ENCODE measurements at regions not wholly inside any gene's neighbourhood (a gene's known extent, or its start where the extent isn't known, plus 50 kb on each side); places are given as distances from the start of the nearest gene placed in this dataset.

GRCh38 chr12:125244338-125244737 lies 179.1 kb downstream of the AACS start:
- no peak overlapping the region for H3K27ac ChIP-seq
- TF ChIP-seq CTCF (conservative IDR thresholded peaks at IDR 0.05): no peak
- no peak for TF ChIP-seq ZFX (IDR thresholded peaks at IDR 0.05)

GRCh38 chr12:125245581-125246557 lies 180.6 kb downstream of the AACS start:
- H3K27ac ChIP-seq: no peak overlapping the region
- TF ChIP-seq CTCF (conservative IDR thresholded peaks at IDR 0.05) (no peak), ZFX (IDR thresholded peaks at IDR 0.05) (no peak)

- TF ChIP-seq CTCF (conservative IDR thresholded peaks at IDR 0.05) (no peak), ZFX (IDR thresholded peaks at IDR 0.05) (no peak)
- H3K27ac ChIP-seq: no peak overlapping the region
These were observed 182.2 kb downstream of the AACS start for GRCh38 chr12:125247477-125247876.

- H3K27ac ChIP-seq: no peak overlapping the region
- TF ChIP-seq ZFX (IDR thresholded peaks at IDR 0.05) (no peak), CTCF (conservative IDR thresholded peaks at IDR 0.05) (no peak)
These were observed 184.0 kb downstream of the AACS start for GRCh38 chr12:125249066-125249824.

- TF ChIP-seq ZFX (IDR thresholded peaks at IDR 0.05): no peak
- TF ChIP-seq CTCF (conservative IDR thresholded peaks at IDR 0.05): no peak
- no peak overlapping the region for H3K27ac ChIP-seq
These were observed 184.7 kb downstream of the AACS start for GRCh38 chr12:125249932-125250331.

- TF ChIP-seq CTCF (conservative IDR thresholded peaks at IDR 0.05) (no peak), ZFX (IDR thresholded peaks at IDR 0.05) (no peak)
- H3K27ac ChIP-seq: no peak overlapping the region
These were observed 189.0 kb downstream of the AACS start for GRCh38 chr12:125254236-125254635.

GRCh38 chr12:125254856-125255255 lies 189.6 kb downstream of the AACS start:
- H3K27ac ChIP-seq: no peak overlapping the region
- TF ChIP-seq CTCF (conservative IDR thresholded peaks at IDR 0.05): no peak
- no peak for TF ChIP-seq ZFX (IDR thresholded peaks at IDR 0.05)
